Fibroblast of lung (primary cell): ENCODE measurements at regions not wholly inside any gene's neighbourhood (a gene's known extent, or its start where the extent isn't known, plus 50 kb on each side); places are given as distances from the start of the nearest gene placed in this dataset.

Source experiments
- EZH2 ChIP-seq: IDR thresholded peaks from 2 replicates; pipeline ENCODE4 v1.5.1; 2012; ENCODE audit warnings: low read length, control low read depth, mild to moderate bottlenecking; ENCODE audit errors: missing control alignments
- TF ChIP-seq, protein P1 (sequence below), 2 donors: IDR thresholded peaks in 1 of 2; conservative IDR thresholded peaks in 1 of 2; 1 replicate in 1 of 2; 2 replicates in 1 of 2; pipeline ENCODE4 v1.5.1; 2011 to 2012; ENCODE audit warnings: low read length in 2 of 2, control low read depth in 1 of 2, inconsistent platforms in 1 of 2, low read depth in 1 of 2, mild to moderate bottlenecking in 1 of 2

- TF ChIP-seq, protein P1, sequence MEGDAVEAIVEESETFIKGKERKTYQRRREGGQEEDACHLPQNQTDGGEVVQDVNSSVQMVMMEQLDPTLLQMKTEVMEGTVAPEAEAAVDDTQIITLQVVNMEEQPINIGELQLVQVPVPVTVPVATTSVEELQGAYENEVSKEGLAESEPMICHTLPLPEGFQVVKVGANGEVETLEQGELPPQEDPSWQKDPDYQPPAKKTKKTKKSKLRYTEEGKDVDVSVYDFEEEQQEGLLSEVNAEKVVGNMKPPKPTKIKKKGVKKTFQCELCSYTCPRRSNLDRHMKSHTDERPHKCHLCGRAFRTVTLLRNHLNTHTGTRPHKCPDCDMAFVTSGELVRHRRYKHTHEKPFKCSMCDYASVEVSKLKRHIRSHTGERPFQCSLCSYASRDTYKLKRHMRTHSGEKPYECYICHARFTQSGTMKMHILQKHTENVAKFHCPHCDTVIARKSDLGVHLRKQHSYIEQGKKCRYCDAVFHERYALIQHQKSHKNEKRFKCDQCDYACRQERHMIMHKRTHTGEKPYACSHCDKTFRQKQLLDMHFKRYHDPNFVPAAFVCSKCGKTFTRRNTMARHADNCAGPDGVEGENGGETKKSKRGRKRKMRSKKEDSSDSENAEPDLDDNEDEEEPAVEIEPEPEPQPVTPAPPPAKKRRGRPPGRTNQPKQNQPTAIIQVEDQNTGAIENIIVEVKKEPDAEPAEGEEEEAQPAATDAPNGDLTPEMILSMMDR (conservative IDR thresholded peaks at IDR 0.05 in 1 of 2, IDR thresholded peaks at IDR 0.05 in 1 of 2; ENCODE audit: low read depth in 1 of 2, low read length in 2 of 2) = no peak
- TF ChIP-seq EZH2 = no peak
Observed at GRCh38 chr12:78559416-78559815, 305.2 kb upstream of the SYT1 start.
